DND-41 (cell line): ENCODE measurements at regions not wholly inside any gene's neighbourhood (a gene's known extent, or its start where the extent isn't known, plus 50 kb on each side); places are given as distances from the start of the nearest gene placed in this dataset.

Experiments
- ATAC-seq: fragments of 200-7000 bp; cut with Tn5 transposase; 3 replicates; pipeline ENCODE4 v1.9.1; 2021; ENCODE audit warnings: low read depth; ENCODE audit not compliant: insufficient read depth
- DNase-seq: peaks from one replicate; pipeline ENCODE4 v3.0.0-alpha.2; 2020
- H2AFZ ChIP-seq: 2 replicates; pipeline ENCODE4 v1.6.0; 2012; ENCODE audit warnings: low read depth, low read length
- H3K27ac ChIP-seq: 2 replicates; pipeline ENCODE4 v1.5.1; 2012; ENCODE audit warnings: low read length, inconsistent platforms
- H3K27me3 ChIP-seq: fragments of 200-600 bp; sonication (generic); 2 replicates; pipeline ENCODE4 v1.6.0; 2012; ENCODE audit warnings: low read length, mild to moderate bottlenecking, inconsistent platforms; ENCODE audit not compliant: insufficient read depth, poor library complexity
- H3K36me3 ChIP-seq: 2 replicates; pipeline ENCODE4 v1.5.1; 2012; ENCODE audit warnings: low read length, inconsistent platforms; ENCODE audit not compliant: insufficient read depth
- H3K4me1 ChIP-seq: 2 replicates; pipeline ENCODE4 v1.5.1; 2012; ENCODE audit warnings: mild to moderate bottlenecking, low read length; ENCODE audit not compliant: insufficient read depth
- H3K4me2 ChIP-seq: 2 replicates; pipeline ENCODE4 v1.6.0; 2012; ENCODE audit warnings: mild to moderate bottlenecking, moderate library complexity, low read length, inconsistent platforms; ENCODE audit not compliant: insufficient read depth
- H3K4me3 ChIP-seq, 2 experiments: fragments of 200-600 bp in 1 of 2; shearing (Covaris generic) in 1 of 2; 2 replicates each; pipeline ENCODE4 v1.5.1; 2012 to 2016; ENCODE audit warnings: inconsistent platforms in 2 of 2, low read length in 2 of 2, mild to moderate bottlenecking in 2 of 2, low read depth in 1 of 2, moderate library complexity in 1 of 2
- H3K79me2 ChIP-seq: 2 replicates; pipeline ENCODE4 v1.6.0; 2012; ENCODE audit warnings: low read length, inconsistent platforms; ENCODE audit not compliant: insufficient read depth
- H3K9ac ChIP-seq: 2 replicates; pipeline ENCODE4 v1.6.0; 2012; ENCODE audit warnings: low read depth, mild to moderate bottlenecking, inconsistent platforms, low read length, moderate library complexity
- H3K9me3 ChIP-seq: 2 replicates; pipeline ENCODE4 v1.5.1; 2012; ENCODE audit warnings: low read length, moderate library complexity, mild to moderate bottlenecking, inconsistent platforms; ENCODE audit not compliant: insufficient read depth, severe bottlenecking
- H4K20me1 ChIP-seq: 2 replicates; pipeline ENCODE4 v1.6.0; 2012; ENCODE audit warnings: low read length; ENCODE audit not compliant: insufficient read depth
- EZH2 ChIP-seq: IDR thresholded peaks from 3 replicates; pipeline ENCODE4 v1.6.1; 2012; ENCODE audit warnings: borderline replicate concordance, low read depth, mild to moderate bottlenecking, moderate library complexity, low read length, inconsistent platforms; ENCODE audit not compliant: severe bottlenecking
- TF ChIP-seq, protein P1 (sequence below): IDR thresholded peaks from 2 replicates; pipeline ENCODE4 v1.5.1; 2012; ENCODE audit warnings: borderline replicate concordance, low read length, moderate library complexity, mild to moderate bottlenecking; ENCODE audit not compliant: poor library complexity, severe bottlenecking; ENCODE audit errors: extremely low read depth

DNA sequence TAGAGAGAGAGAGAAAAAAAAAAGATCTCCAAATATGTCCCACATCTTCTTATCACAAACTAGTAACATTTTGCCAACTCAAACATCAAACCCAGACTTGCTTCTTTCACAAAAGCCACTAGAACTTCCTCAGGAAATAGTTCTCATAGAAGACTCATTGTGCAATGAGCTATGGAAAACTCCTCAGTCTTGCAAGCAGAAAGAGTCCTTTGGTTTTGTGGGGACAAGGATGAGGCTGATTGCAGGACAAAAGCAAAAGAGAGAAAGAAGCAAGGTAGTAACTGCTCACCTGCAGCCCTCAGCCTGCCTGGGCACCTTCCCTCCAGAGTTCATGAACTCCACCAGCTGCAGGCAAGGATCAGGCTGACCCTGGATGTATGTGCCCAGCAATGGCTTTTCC lies 399.0 kb downstream of the IRX1 start:
- H2AFZ ChIP-seq: no peak overlapping the region
- H3K9me3 ChIP-seq: peaks cover 9% of the 10 kb centered on the region
- no peak overlapping the region for H3K4me3 ChIP-seq
- 0 out of 2 replicates have a peak overlapping the region, but pooled peaks have one; percentile 30 for H3K9ac ChIP-seq
- DNase-seq (no peak), ATAC-seq (no peak)
- H3K27ac ChIP-seq: peak overlapping the region; percentile 77
- H3K27me3 ChIP-seq: no peaks in the 10 kb centered on the region
- H3K4me2 ChIP-seq: no peak overlapping the region
- H3K36me3 ChIP-seq: no peaks in the 10 kb centered on the region
- H3K4me1 ChIP-seq: peaks cover 82% of the 10 kb centered on the region
- H3K79me2 ChIP-seq: no peaks in the 10 kb centered on the region
- TF ChIP-seq, protein P1, sequence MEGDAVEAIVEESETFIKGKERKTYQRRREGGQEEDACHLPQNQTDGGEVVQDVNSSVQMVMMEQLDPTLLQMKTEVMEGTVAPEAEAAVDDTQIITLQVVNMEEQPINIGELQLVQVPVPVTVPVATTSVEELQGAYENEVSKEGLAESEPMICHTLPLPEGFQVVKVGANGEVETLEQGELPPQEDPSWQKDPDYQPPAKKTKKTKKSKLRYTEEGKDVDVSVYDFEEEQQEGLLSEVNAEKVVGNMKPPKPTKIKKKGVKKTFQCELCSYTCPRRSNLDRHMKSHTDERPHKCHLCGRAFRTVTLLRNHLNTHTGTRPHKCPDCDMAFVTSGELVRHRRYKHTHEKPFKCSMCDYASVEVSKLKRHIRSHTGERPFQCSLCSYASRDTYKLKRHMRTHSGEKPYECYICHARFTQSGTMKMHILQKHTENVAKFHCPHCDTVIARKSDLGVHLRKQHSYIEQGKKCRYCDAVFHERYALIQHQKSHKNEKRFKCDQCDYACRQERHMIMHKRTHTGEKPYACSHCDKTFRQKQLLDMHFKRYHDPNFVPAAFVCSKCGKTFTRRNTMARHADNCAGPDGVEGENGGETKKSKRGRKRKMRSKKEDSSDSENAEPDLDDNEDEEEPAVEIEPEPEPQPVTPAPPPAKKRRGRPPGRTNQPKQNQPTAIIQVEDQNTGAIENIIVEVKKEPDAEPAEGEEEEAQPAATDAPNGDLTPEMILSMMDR: no peak
- no peak for TF ChIP-seq EZH2
- H4K20me1 ChIP-seq: no peaks in the 10 kb centered on the region

DNA sequence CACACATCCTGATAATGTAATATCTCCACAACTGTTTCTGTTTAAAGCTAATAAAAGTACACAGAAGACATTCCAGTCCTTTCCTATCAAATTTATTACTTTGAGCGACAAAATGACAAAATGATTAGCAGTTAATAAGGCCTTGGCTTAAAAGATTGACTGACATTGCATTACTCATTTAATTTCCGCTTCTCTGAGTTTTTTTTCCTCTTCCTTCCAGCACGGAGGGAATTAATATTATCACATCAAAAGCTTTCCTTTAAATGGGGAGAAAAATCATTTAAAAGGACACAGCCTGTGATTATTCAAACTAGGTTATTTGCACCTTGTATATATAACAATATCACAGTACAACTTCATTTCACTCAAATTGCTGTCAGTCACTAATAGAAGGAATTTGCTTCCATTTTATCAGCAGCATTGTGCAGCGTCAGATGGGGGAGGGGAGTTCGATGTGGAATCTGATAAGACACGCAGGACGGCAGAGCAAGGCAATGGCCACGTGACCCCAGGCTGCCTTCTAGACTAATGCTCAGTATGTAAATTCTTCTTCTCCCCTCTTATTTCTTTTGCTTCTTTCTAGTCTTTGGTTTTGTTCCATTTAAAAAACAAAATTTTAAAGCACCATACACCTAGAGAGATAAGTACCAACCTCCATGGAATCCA lies 400.5 kb downstream of the IRX1 start:
- no peak overlapping the region for H3K4me3 ChIP-seq
- peaks cover 9% of the 10 kb centered on the region for H3K9me3 ChIP-seq
- ATAC-seq (no peak), DNase-seq (no peak)
- no peak overlapping the region for H3K4me2 ChIP-seq
- H3K36me3 ChIP-seq: no peaks in the 10 kb centered on the region
- H3K27ac ChIP-seq: peak overlapping the region; percentile 77
- no peak overlapping the region for H3K9ac ChIP-seq
- TF ChIP-seq, protein P1: no peak
- TF ChIP-seq EZH2: no peak
- no peaks in the 10 kb centered on the region for H4K20me1 ChIP-seq
- H2AFZ ChIP-seq: no peak overlapping the region
- no peaks in the 10 kb centered on the region for H3K27me3 ChIP-seq
- peaks cover 87% of the 10 kb centered on the region for H3K4me1 ChIP-seq
- no peaks in the 10 kb centered on the region for H3K79me2 ChIP-seq

DNA sequence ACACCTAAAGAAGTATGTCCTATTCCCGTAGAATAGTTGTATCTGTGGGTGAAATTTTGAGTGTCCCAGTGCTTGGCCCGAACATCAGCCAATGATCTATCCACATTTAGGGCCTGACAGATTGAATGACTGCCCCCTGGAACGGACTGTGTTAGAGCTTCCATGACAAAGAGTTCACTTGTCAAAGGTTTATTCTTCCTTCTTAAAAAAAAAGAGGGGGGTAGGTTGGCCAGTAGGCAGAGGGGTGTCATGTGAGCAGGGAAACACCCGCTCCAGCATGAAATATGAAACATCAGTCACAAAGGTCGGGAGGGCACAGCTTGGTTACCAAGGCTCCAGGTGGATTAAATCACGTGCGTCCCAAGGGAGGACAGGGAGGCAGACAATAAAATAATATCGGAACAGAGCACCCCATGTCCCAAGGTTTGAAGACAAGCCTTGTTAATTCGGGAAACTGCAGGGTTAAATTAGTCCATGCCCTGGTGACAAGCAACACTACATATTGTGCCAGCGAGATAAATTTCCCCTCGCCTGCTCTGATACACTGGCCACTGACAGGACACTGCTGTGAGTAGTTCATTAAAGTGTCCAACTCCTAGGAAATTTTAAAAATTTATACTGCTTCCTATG lies 401.2 kb downstream of the IRX1 start:
- Histone ChIP-seq H2AFZ (no peak overlapping the region), H3K4me1 (peaks cover 95% of the 10 kb centered on the region)
- no peak for DNase-seq

More for the DNA sequence above, 401.2 kb downstream of the IRX1 start:
- Histone ChIP-seq H3K9ac (peak overlapping the region; percentile 22; the same call in 1 of the 2 replicates), H3K4me3 (no peak overlapping the region), H3K27me3 (no peaks in the 10 kb centered on the region), H4K20me1 (no peaks in the 10 kb centered on the region), H3K79me2 (no peaks in the 10 kb centered on the region), H3K4me2 (no peak overlapping the region), H3K27ac (peak overlapping the region; percentile 73), H3K36me3 (no peaks in the 10 kb centered on the region), H3K9me3 (peaks cover 3% of the 10 kb centered on the region)
- TF ChIP-seq, protein P1: no peak
- no peak for TF ChIP-seq EZH2
- no peak for ATAC-seq
